GM12878 (cell line): ENCODE measurements at regions not wholly inside any gene's neighbourhood (a gene's known extent, or its start where the extent isn't known, plus 50 kb on each side); places are given as distances from the start of the nearest gene placed in this dataset.

ENCODE experiments used
- CEBPB ChIP-seq, 2 experiments: fragments of 150-350 bp in 1 of 2; IDR thresholded peaks; 2 replicates each; pipeline ENCODE4 v1.6.1; 2012 to 2014; ENCODE audit warnings: low read depth in 2 of 2, low read length in 2 of 2, borderline replicate concordance in 1 of 2, inconsistent platforms in 1 of 2
- IRF5 ChIP-seq: fragments of 450-650 bp; IDR thresholded peaks from 2 replicates; pipeline ENCODE4 v1.6.1; 2017; ENCODE audit warnings: borderline replicate concordance
- MTA3 ChIP-seq: IDR thresholded peaks from 2 replicates; pipeline ENCODE4 v1.6.1; 2012; ENCODE audit warnings: low read length, inconsistent platforms, borderline replicate concordance
- NBN ChIP-seq: fragments of 450-650 bp; IDR thresholded peaks from 2 replicates; pipeline ENCODE4 v1.6.1; 2016
- NFXL1 ChIP-seq: fragments of 450-650 bp; IDR thresholded peaks from 2 replicates; pipeline ENCODE4 v1.6.1; 2017; ENCODE audit warnings: antibody characterized with exemption, mild to moderate bottlenecking, borderline replicate concordance
- NKRF ChIP-seq: fragments of 450-650 bp; conservative IDR thresholded peaks from 2 replicates; pipeline ENCODE4 v1.6.1; 2017; ENCODE audit warnings: mild to moderate bottlenecking, moderate library complexity
- RELA ChIP-seq: fragments of 450-650 bp; IDR thresholded peaks from 2 replicates; pipeline ENCODE4 v1.8.0; 2014; ENCODE audit warnings: borderline replicate concordance; ENCODE audit not compliant: partially characterized antibody
- SPI1 ChIP-seq: IDR thresholded peaks from 2 replicates; pipeline ENCODE4 v1.6.1; 2011; ENCODE audit warnings: low read depth, mild to moderate bottlenecking, low read length, moderate library complexity, borderline replicate concordance; ENCODE audit not compliant: insufficient read depth
- TBL1XR1 ChIP-seq: IDR thresholded peaks from 2 replicates; pipeline ENCODE4 v1.6.1; 2012; ENCODE audit warnings: low read depth, low read length, improper control_type of control experiment
- YBX1 ChIP-seq: fragments of 450-650 bp; IDR thresholded peaks from 2 replicates; pipeline ENCODE4 v1.6.1; 2016; ENCODE audit warnings: antibody characterized with exemption
- ZNF592 ChIP-seq: fragments of 450-650 bp; IDR thresholded peaks from 2 replicates; pipeline ENCODE4 v1.6.1; 2017; ENCODE audit warnings: mild to moderate bottlenecking, moderate library complexity

- TF ChIP-seq ZNF592, result no peak
- no peak for TF ChIP-seq NBN
- TF ChIP-seq IRF5, result no peak
- TF ChIP-seq TBL1XR1, result no peak
- TF ChIP-seq YBX1, result no peak
- TF ChIP-seq SPI1, result no peak
- no peak for TF ChIP-seq NKRF
- TF ChIP-seq CEBPB (IDR thresholded peaks at IDR 0.05; ENCODE audit: borderline replicate concordance in 1 of 2, low read depth in 2 of 2, low read length in 2 of 2), result no peak
- TF ChIP-seq MTA3, result no peak
- TF ChIP-seq NFXL1, result no peak
- TF ChIP-seq RELA, result no peak
Measured at GRCh38 chr6:27747637-27748036, 164.6 kb downstream of the OR2B2 start (continued).
